ENCODE measurements at regions not wholly inside any gene's neighbourhood (a gene's known extent, or its start where the extent isn't known, plus 50 kb on each side); places are given as distances from the start of the nearest gene placed in this dataset.

GRCh38 chr9:119907056-119907455, 537.8 kb upstream of the BRINP1 start:
- TF ChIP-seq CTCF (conservative IDR thresholded peaks at IDR 0.05; ENCODE audit: low read length), result no peak
- TF ChIP-seq EZH2phosphoT487 (IDR thresholded peaks at IDR 0.05; ENCODE audit: borderline replicate concordance, low read depth, low read length), result no peak

Data from OCI-LY7 (cell line).